Right lobe of liver (tissue), 4 donors: ENCODE measurements at regions not wholly inside any gene's neighbourhood (a gene's known extent, or its start where the extent isn't known, plus 50 kb on each side); places are given as distances from the start of the nearest gene placed in this dataset.

Experiments used
- POLR2A ChIP-seq: fragments of 450-650 bp; IDR thresholded peaks from one replicate; pipeline ENCODE4 v1.6.1; 2017; ENCODE audit warnings: antibody characterized with exemption, mild to moderate bottlenecking
- TF ChIP-seq, protein P1 (sequence below), 4 donors: fragments of 200-600 bp in 3 of 4; fragments of 450-650 bp in 1 of 4; IDR thresholded peaks; one replicate each; pipeline versions ENCODE4 v1.5.1 to v1.8.0; 2016 to 2022; ENCODE audit warnings: antibody characterized with exemption in 4 of 4, mild to moderate bottlenecking in 2 of 4
- donor health status: DM: no; HTN: no; CAD: no.
- donor health status: DM: no; HTN: no; CAD: no.
- donor health status: DM: no; HTN: yes; CAD: no.

DNA sequence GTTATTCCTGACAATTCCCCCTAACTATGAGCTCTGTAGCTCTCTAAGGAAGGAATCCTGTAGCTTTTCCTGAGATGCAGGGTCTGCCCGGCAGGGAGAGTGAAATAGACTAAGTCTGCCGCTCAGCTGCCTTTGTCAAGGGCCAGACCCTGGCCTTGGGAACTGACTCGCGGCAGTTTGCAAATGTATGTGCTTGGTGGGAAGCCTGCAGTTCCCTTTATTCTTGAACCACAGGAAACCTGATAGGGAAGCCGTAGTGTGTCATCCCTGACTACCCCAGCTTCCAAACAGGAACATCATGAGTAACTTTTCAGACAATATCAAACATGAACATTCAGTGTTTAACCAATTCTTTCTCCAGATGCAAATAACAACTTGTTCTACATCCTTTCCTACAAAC is 78.7 kb upstream of the IFNGR1 start:
- TF ChIP-seq, protein P1, sequence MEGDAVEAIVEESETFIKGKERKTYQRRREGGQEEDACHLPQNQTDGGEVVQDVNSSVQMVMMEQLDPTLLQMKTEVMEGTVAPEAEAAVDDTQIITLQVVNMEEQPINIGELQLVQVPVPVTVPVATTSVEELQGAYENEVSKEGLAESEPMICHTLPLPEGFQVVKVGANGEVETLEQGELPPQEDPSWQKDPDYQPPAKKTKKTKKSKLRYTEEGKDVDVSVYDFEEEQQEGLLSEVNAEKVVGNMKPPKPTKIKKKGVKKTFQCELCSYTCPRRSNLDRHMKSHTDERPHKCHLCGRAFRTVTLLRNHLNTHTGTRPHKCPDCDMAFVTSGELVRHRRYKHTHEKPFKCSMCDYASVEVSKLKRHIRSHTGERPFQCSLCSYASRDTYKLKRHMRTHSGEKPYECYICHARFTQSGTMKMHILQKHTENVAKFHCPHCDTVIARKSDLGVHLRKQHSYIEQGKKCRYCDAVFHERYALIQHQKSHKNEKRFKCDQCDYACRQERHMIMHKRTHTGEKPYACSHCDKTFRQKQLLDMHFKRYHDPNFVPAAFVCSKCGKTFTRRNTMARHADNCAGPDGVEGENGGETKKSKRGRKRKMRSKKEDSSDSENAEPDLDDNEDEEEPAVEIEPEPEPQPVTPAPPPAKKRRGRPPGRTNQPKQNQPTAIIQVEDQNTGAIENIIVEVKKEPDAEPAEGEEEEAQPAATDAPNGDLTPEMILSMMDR (IDR thresholded peaks at IDR 0.05): no peak
- no peak for TF ChIP-seq POLR2A
